ENCODE measurements at regions not wholly inside any gene's neighbourhood (a gene's known extent, or its start where the extent isn't known, plus 50 kb on each side); places are given as distances from the start of the nearest gene placed in this dataset.
"Not testable (repeated sequence)": the region's sequence is repeated elsewhere in the genome, so short reads cannot be mapped to it uniquely, and the experiment has no call there.

GRCh38 chr14:37785298-37785697, 189.9 kb downstream of the TTC6 start:
- not testable (repeated sequence) for TF ChIP-seq REST (IDR thresholded peaks at IDR 0.05; ENCODE audit: insufficient read depth in 1 of 2, low read depth in 2 of 2, low read length in 1 of 2); POLR2AphosphoS5 (IDR thresholded peaks at IDR 0.05; ENCODE audit: low read depth, low read length); CTCF (IDR thresholded peaks at IDR 0.05); TCF7L2 (IDR thresholded peaks at IDR 0.05; ENCODE audit: low read depth, low read length); SIN3A (IDR thresholded peaks at IDR 0.05; ENCODE audit: borderline replicate concordance, insufficient read depth, low read depth, low read length)
